ENCODE measurements at regions not wholly inside any gene's neighbourhood (a gene's known extent, or its start where the extent isn't known, plus 50 kb on each side); places are given as distances from the start of the nearest gene placed in this dataset.
"Not testable (repeated sequence)": the region's sequence is repeated elsewhere in the genome, so short reads cannot be mapped to it uniquely, and the experiment has no call there.

DNA sequence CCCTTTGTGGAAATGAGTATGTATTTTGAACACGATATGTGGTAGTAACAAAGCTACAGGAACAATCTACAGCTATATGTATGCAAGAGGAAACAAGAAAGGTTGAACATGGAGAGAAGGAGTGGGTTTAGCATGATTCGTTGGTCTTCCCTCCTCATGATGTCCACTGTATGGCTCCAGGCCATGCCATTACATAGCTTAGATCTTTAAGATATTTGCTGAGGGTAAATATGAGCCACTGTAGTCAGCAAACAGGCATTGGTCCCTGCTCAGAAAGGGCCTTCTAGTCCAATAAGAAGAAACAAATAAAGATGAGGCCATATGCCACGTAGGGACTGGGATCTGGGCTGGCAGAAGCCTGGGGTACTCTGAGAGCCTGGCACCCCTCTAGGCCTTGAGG, 543.2 kb upstream of the SGCD start:
- DNase-seq (ENCODE audit: low read depth, low spot score): no peak
- in situ Hi-C loops (cut with HindIII; ENCODE audit: low pct_unique_long_range_greater_than_20kb, low sequenced_read_pairs): no loop called here

DNA sequence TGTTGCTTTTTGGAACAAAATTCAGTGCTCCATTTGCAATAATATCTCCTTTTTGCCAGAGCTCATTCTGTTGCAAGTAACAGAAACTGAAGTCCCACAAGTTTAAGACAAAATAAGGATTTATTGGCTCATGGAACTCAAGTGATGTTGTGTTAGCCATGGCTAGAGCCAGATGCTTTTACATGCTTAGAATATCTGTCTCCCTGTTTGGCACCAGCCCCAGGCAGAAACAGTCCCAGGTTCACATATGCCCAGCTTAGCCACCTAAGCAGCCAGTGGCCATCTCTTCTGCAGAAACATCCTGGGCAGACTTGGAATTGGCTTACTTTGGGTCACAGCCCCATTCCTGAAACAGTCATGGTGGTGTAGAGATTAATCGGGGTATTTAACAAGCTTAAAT, 540.9 kb upstream of the SGCD start:
- DNase-seq (ENCODE audit: low read depth, low spot score): no peak
- in situ Hi-C loops (cut with HindIII; ENCODE audit: low pct_unique_long_range_greater_than_20kb, low sequenced_read_pairs): no loop called here

DNA sequence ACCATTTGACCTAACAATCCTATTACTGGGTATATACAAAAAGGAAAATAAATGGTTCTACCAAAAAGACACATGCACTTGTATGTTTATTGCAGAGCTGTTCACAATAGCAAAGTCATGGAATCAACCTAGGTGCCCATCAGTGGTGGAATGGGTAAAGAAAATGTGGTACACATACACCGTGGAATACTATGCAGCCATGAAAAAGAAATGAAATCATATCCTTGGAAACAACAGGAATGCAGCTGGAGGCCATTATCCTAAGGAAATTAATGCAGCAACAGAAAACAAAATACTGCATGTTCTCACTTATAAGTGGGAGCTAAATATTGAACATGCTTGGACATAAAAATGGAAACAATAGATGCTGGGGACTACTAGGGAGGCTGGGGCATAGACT, 534.1 kb upstream of the SGCD start:
- DNase-seq (ENCODE audit: low read depth, low spot score): no peak
- in situ Hi-C loops (cut with HindIII; ENCODE audit: low pct_unique_long_range_greater_than_20kb, low sequenced_read_pairs): no loop called here

DNA sequence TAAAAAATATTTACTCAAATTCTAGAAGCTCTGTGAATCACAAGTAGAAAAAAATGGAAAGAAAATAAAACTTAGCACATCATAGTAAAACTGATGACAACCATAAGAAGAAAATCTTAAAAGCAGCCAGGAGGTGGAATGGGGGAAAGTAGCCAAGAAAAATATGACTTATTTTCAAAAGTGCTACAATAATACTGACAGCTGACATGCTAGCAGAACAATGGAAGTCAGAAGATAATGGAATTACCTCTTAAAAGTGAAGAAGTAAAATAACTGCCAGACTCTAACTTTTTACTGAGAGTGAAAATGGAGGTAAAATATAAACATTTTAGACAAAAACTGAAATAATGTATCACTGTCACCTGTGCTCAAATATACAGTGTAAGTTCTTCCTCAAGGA, 532.2 kb upstream of the SGCD start:
- in situ Hi-C loops (cut with HindIII; ENCODE audit: low pct_unique_long_range_greater_than_20kb, low sequenced_read_pairs): no loop called here
- no peak for DNase-seq (ENCODE audit: low read depth, low spot score)

DNA sequence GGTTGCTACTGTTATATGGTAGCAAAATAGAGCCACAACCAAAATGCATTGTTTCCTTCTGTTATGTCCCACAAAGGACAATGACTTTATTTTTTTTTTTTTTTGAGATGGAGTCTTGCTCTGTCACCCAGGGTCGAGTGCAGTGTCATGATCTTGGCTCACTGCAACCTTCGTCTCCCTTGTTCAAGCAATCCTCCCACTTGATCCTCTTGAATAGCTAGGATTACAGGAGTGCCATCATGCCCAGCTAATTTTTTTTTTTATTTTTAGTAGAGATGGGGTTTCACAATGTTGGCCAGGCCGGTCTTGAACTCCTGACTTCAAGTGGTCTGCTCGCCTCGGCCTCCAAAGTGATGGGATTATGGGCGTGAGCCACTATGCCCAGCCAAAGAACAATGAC, 527.7 kb upstream of the SGCD start:
- in situ Hi-C loops (cut with HindIII; ENCODE audit: low pct_unique_long_range_greater_than_20kb, low sequenced_read_pairs): no loop called here

DNA sequence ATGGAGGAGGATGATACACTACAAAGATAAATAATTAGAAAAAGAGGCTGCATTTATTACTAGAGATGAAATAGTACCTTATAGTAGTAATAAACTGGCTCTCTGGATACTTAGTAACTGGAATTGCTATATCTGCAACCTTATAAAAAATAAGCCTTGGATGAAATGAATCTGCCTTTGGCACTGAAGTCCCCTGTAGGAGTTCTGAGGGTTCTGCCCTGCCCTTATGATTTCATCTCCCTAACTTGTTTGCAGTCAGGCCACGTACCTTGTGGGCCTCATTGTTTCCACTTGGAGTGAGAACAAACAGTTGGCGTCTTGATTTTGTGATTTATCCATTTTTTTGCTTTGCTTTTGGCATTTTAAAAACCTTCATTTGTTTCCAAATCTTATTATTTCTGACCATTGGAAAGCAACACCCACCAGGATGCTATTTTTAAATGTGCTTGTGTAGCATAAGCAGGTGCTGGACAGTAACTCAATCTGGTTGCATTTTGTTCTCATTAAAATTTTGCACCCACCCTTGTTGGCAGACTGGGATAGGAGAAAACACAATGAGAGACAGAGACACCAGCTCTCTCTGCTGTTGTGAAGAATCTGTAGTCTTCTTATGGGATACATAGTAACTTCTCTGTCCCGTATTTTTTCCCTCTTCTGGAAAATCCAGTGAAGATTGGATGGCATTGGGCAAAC, 518.9 kb upstream of the SGCD start:
- in situ Hi-C loops (cut with HindIII; ENCODE audit: low pct_unique_long_range_greater_than_20kb, low sequenced_read_pairs): no loop called here
- no peak for DNase-seq (ENCODE audit: low read depth, low spot score)

More for the DNA sequence above, 527.7 kb upstream of the SGCD start:
- DNase-seq (ENCODE audit: low read depth, low spot score): no peak

DNA sequence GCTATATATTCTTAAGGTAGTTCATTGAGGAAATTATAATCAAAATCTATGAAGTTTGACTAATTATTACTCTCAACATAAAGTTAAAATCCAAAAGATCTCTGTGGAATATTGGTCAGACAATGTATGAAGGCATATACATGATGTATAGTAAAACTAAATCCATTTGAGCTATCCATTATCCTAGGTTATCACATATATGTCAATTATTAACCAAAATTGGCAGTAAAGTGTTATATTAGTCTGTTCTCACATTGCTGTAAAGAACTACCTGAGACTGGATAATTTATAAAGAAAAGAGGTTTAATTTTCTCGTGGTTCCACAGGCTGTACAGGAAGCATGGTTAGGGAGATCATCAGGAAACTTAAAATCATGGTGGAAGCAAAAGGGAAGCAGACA, 511.7 kb upstream of the SGCD start:
- in situ Hi-C loops (cut with HindIII; ENCODE audit: low pct_unique_long_range_greater_than_20kb, low sequenced_read_pairs): no loop called here
- no peak for DNase-seq (ENCODE audit: low read depth, low spot score)

DNA sequence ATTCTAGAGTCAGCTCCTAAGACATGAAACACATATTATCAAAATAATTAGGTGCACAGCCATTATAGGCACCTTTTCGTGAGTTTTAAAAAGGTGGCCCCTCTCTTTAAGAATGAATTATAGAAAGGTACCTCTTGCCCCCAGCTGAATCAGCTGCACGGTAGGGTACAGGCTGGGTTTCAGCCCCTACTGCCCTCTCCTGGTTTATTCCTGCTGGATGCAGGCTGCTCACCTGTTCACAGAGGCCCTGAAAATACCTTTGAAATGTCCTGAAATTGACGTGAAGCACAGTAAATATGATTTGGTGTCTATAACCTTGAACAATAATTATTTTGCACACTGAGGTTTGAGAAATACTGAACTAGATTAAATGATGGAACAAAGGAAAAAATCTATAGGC, 504.8 kb upstream of the SGCD start:
- in situ Hi-C loops (cut with HindIII; ENCODE audit: low pct_unique_long_range_greater_than_20kb, low sequenced_read_pairs): no loop called here
- DNase-seq (ENCODE audit: low read depth, low spot score): no peak

DNA sequence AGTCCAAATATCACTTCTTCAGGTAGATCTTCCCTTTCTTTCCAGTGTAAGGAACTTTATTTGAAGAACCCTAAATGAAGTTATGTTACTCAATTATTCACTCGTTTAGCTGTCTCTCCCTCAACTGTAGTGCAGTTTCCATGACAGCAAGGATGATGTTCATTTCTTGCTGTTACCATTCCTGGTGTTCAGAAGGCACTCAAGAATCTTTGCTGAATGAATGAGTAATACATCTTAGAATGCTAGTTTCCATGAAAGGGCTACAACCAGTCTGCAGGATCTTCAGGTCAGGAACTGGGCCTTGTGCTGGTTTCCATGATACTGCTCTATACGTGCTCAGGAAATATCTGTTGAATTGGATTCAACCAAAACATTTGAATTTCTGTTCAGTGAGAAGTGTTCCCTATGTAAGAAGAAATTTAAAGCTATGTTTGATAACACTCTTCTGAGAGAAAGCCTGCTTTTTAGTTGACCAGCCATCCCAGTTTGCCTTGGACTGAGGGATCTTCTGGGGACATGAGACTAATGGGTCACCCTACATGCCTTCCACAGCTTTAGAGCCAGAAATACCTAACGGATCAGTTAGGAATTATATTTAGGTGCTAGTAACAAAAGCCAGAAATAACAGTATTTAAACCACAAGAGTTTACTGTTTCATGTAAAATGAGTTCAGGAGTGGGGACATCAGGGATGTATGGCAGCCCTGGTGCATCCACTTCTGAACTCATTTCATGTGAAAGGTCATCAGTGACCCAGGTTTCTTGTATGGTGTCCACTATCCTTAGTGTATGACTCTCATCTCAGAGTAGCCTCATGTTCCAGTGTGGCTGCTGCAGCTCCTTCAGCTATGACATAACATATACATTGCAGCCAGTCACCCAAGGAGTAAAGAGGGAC, 500.1 kb upstream of the SGCD start:
- DNase-seq (ENCODE audit: low read depth, low spot score): no peak
- in situ Hi-C loops (cut with HindIII; ENCODE audit: low pct_unique_long_range_greater_than_20kb, low sequenced_read_pairs): no loop called here

DNA sequence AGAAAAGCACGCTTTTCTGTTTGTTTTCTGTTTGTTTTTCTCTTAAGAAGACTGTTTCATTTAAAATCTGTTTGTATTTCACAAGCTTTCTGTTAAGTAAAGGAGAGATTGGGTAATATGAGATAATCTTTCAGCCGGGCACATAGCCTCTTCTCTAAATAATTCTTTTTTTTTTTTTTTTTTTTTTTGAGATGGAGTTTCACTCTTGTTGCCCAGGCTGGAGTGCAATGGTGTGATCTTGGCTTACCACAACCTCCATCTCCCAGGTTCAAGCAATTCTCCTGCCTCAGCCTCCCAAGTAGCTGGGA, 499.5 kb upstream of the SGCD start:
- in situ Hi-C loops (cut with HindIII; ENCODE audit: low pct_unique_long_range_greater_than_20kb, low sequenced_read_pairs); DNase-seq (ENCODE audit: low read depth, low spot score): not testable (repeated sequence)

DNA sequence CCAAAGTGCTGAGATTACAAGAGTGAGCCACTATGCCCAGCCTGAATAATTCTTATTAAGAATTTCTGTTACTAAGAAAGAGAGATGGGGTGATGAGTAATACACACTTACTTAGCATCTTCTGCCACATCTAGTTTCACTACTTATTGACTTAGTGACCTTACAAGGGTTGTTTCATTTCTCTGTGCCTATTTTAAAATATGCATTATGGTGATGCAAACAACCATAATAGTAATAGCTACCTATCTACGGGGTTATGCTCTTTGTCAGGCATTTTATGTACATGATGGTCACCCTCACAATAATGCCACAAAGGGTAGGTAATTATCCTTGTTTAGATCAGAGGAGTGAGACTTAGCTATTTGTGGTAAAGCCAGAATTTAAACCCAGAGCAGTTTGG, 499.0 kb upstream of the SGCD start:
- in situ Hi-C loops (cut with HindIII; ENCODE audit: low pct_unique_long_range_greater_than_20kb, low sequenced_read_pairs): no loop called here
- DNase-seq (ENCODE audit: low read depth, low spot score): no peak

DNA sequence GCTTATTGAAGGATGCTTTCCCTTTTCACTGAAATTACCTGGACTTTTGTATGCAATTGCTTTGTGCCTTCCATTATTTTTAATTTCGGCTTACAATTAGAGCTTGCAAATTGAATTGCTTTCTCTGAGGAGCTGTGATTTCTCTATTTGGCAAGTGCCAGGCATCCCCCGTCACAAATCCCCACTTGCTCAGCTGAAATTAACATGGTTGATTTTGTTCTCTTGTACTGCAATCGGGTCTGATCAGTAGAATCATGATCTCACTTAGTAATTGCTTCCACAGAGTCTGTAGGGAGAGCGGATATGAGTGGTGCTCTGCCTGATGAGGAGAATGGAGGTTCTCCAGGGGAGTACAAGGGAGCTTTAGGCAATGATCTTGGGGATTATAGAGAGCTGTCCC, 495.5 kb upstream of the SGCD start:
- no peak for DNase-seq (ENCODE audit: low read depth, low spot score)
- in situ Hi-C loops (cut with HindIII; ENCODE audit: low pct_unique_long_range_greater_than_20kb, low sequenced_read_pairs): no loop called here

DNA sequence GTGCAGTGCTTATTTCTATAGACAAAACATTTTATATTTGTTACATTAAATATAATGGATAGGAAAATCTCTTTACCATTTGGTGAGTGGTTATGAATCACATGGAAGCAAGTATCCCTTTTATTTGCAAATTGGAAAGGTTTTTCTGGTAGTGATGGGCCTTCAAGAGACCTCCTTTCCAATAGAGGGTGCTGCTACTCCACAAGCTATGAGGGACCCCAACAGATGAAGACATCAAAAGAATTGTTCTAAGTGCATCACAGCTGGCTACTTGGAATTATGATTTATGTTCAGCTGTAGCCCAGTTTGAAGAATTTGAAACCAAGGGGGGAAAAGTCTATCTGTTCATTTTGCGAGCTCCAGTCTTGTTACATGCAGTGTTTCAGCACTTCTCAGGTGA, 493.7 kb upstream of the SGCD start:
- in situ Hi-C loops (cut with HindIII; ENCODE audit: low pct_unique_long_range_greater_than_20kb, low sequenced_read_pairs): no loop called here
- peak; percentile 26 for DNase-seq (ENCODE audit: low read depth, low spot score)

DNA sequence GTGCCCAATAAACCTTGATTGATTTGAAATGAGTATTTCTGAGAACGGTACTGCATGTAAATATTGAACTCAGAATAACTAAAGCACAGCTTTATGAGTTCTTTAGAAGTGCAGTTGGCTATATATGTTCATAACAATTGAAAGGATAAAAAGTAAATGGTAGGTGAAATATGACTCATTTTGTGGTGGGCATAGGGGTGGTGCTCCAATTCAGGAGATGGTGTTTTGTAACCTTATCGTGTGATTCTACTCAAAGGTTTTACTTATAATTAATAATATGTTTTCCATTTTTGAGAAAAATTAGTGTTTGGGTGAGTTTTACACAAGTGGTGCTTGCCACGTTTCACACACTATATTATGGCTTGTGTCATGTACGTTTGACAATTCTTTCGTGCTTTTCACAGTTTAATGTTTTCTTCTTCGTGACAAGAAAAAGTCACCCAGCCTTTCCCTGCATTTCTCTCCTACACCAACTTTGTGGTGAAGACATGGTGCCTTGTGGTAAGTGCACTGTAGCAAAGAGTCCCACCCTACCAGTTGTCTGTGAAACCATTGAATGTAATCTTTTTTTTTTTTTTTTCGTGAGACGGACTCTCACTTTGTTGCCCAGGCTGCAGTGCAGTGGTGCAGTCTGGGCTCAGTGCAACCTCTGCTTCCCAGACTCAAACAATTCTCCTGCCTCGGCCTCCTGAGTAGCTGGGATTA, 492.5 kb upstream of the SGCD start:
- in situ Hi-C loops (cut with HindIII; ENCODE audit: low pct_unique_long_range_greater_than_20kb, low sequenced_read_pairs): no loop called here
- no peak for DNase-seq (ENCODE audit: low read depth, low spot score)

DNA sequence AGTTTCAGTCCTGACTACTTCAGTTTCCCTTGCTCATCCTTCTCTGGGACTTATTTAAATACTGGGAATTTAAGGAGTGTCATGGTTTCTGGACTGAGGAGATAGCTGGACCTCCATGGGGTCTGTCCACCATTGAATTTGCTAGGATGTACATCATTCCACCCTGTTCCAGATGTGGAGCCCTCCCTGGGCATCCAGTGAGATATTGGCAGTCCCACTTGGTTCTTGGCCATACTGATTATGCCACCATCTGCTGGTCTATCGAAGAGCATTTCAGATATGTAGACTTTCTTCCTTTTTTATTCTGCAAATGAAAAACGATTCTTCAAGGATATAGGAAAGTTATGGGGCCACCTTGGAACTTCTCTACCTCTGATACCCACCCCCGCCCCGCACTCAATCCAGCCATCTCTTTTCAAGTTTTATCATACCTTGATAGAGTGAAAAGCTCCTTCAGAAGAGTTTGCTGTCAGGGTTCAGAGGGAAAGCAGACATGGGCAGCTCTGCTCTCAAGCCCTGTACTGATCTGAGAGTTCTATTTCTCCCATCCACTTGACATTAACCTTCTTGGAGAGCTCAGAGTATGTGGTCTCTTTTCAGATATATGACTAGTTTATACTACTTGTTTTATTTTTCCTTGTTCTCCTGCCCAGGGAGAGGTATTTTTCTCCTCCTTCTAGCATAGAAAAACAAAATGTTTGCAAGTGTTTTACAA, 490.7 kb upstream of the SGCD start:
- in situ Hi-C loops (cut with HindIII; ENCODE audit: low pct_unique_long_range_greater_than_20kb, low sequenced_read_pairs): no loop called here
- no peak for DNase-seq (ENCODE audit: low read depth, low spot score)

DNA sequence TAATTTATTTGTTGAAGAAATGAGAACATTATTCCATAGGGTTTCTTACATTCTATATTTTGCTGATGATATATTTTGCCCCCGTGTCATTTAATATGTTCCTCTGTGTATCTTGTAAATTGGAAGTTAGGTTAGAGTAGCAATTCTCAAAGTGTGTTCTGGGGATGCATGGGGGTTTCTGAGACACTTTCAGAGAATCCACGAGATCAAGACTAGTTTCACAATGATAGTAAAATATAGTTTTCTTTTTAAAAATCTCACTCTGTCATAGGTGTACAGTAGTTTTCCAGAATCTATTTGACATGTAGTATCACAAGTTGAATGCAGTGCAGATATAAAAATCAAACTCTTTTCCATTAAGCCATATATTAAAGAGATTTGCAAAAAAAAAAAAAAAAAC, 488.6 kb upstream of the SGCD start:
- in situ Hi-C loops (cut with HindIII; ENCODE audit: low pct_unique_long_range_greater_than_20kb, low sequenced_read_pairs): no loop called here
- no peak for DNase-seq (ENCODE audit: low read depth, low spot score)

DNA sequence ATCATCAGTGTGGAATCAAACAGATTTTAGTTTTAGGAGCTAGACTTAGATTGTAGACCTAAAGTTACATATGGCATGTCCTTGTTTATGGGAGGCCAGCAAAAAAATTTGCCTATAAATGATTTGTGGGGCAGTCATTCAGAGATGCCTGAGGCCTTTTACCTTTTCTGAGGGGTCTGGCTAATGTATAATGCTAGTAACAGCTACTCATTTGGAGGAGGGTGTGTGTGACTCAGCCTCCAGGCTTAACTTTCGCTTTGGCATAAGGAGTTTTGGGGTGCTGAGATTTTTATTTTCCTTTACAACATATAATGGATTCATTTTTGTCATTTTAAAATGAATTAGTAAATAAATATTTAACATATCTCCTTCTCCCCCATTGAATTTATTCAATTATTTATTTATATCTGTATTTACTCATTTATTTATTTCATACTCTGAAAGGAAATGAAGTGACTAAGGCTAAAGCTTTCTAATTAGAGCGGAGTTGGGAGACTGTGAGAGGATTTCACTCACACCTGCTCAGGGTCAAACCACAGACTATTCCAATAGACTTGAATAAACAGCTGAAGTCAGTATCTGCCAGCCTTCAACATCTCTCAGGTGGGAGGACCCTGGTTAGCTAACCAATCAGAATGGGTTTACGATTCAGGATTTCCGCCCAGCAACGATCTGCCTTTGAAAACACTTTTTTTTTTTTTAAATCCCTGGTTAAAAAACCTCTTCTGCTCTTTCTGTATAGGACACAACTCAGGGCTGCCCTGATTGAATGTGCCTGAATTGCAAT, 487.5 kb upstream of the SGCD start:
- DNase-seq (ENCODE audit: low read depth, low spot score): peak; percentile 59

More for the DNA sequence above, 487.5 kb upstream of the SGCD start:
- in situ Hi-C loops (cut with HindIII; ENCODE audit: low pct_unique_long_range_greater_than_20kb, low sequenced_read_pairs): no loop called here
